Tibial nerve (tissue), 4 donors: ENCODE measurements at regions not wholly inside any gene's neighbourhood (a gene's known extent, or its start where the extent isn't known, plus 50 kb on each side); places are given as distances from the start of the nearest gene placed in this dataset.

Experiments used
- DNase-seq, 2 donors: peaks; one replicate each; pipeline ENCODE4 v3.0.0-alpha.2; 2019; ENCODE audit warnings: low spot score in 2 of 2
- H3K27ac ChIP-seq, 4 donors: fragments of 200-600 bp; sonication (generic) in 3 of 4; one replicate each; pipeline ENCODE4 v1.5.1; 2017 to 2019; ENCODE audit warnings: mild to moderate bottlenecking in 1 of 4
- H3K27me3 ChIP-seq, 2 donors: fragments of 200-600 bp; sonication (generic) in 1 of 2; one replicate each; pipeline versions ENCODE4 v1.5.1 to v1.6.0; 2017 to 2019
- H3K36me3 ChIP-seq, 3 donors: fragments of 200-600 bp; sonication (generic); one replicate each; pipeline ENCODE4 v1.5.1; 2018 to 2019
- H3K4me1 ChIP-seq, 4 donors: fragments of 200-600 bp; sonication (generic) in 3 of 4; one replicate each; pipeline ENCODE4 v1.5.1; 2017 to 2019
- H3K4me3 ChIP-seq, 4 donors: fragments of 200-600 bp; sonication (generic) in 3 of 4; one replicate each; pipeline ENCODE4 v1.5.1; 2017 to 2019; ENCODE audit warnings: mild to moderate bottlenecking in 1 of 4, moderate library complexity in 1 of 4
- H3K9me3 ChIP-seq, 4 donors: fragments of 200-600 bp; sonication (generic) in 3 of 4; one replicate each; pipeline ENCODE4 v1.5.1; 2017 to 2019
- CTCF ChIP-seq, 5 experiments: fragments of 200-600 bp in 3 of 5; fragments of 450-650 bp in 2 of 5; sonication (generic) in 3 of 5; IDR thresholded peaks; one replicate each; pipeline ENCODE4 v1.5.1; 2016 to 2019; ENCODE audit warnings: antibody characterized with exemption in 5 of 5, mild to moderate bottlenecking in 3 of 5, moderate library complexity in 2 of 5
- EP300 ChIP-seq, 2 donors: sonication (generic); formaldehyde crosslinking; IDR thresholded peaks; one replicate each; pipeline ENCODE4 v1.6.1; 2017; ENCODE audit warnings: antibody characterized with exemption in 2 of 2, mild to moderate bottlenecking in 1 of 2
- POLR2A ChIP-seq, 2 donors: fragments of 450-650 bp; IDR thresholded peaks; one replicate each; pipeline ENCODE4 v1.6.1; 2017; ENCODE audit warnings: antibody characterized with exemption in 2 of 2, mild to moderate bottlenecking in 2 of 2, moderate library complexity in 2 of 2
- WGBS, 2 donors: methylation state at CpG; one replicate each; pipeline ENCODE4 v1.1.5; 2018; 5-methylcytosine and 5-hydroxymethylcytosine counted together

GRCh38 chrX:45681891-45682290 lies 481.2 kb upstream of the DIPK2B start:
- H3K4me1 ChIP-seq: no peaks in the 10 kb centered on the region
- DNase-seq: no peak
- H3K4me3 ChIP-seq: no peak overlapping the region
- H3K36me3 ChIP-seq: no peaks in the 10 kb centered on the region
- WGBS, 2 donors: 90 to 100% methylated on average over 1 of the region's 1 CpG
- no peaks in the 10 kb centered on the region for H3K9me3 ChIP-seq
- no peaks in the 10 kb centered on the region for H3K27me3 ChIP-seq
- H3K27ac ChIP-seq: no peak overlapping the region
- no peak for TF ChIP-seq POLR2A (IDR thresholded peaks at IDR 0.05)
- no peak for TF ChIP-seq CTCF (IDR thresholded peaks at IDR 0.05)
- no peak for TF ChIP-seq EP300 (IDR thresholded peaks at IDR 0.05)

- H3K27ac ChIP-seq: no peak overlapping the region
- no peaks in the 10 kb centered on the region for H3K27me3 ChIP-seq
- no peaks in the 10 kb centered on the region for H3K9me3 ChIP-seq
- 63 to 70% methylated on average over 5 of the region's 5 CpGs for WGBS, 2 donors
- H3K36me3 ChIP-seq: no peaks in the 10 kb centered on the region
- no peak for TF ChIP-seq CTCF (IDR thresholded peaks at IDR 0.05)
- no peak for TF ChIP-seq EP300 (IDR thresholded peaks at IDR 0.05)
- TF ChIP-seq POLR2A (IDR thresholded peaks at IDR 0.05): no peak
- no peak overlapping the region for H3K4me3 ChIP-seq
- DNase-seq: no peak
- no peaks in the 10 kb centered on the region for H3K4me1 ChIP-seq
Observed at GRCh38 chrX:45669715-45670340, 469.2 kb upstream of the DIPK2B start.

- no peak for DNase-seq
- WGBS, 2 donors: 55 to 59% methylated on average over 6 of the region's 6 CpGs
- Histone ChIP-seq H3K27me3 (no peaks in the 10 kb centered on the region), H3K36me3 (no peaks in the 10 kb centered on the region), H3K9me3 (no peaks in the 10 kb centered on the region), H3K27ac (no peak overlapping the region), H3K4me3 (no peak overlapping the region), H3K4me1 (no peaks in the 10 kb centered on the region)
- TF ChIP-seq EP300 (IDR thresholded peaks at IDR 0.05) (no peak), CTCF (IDR thresholded peaks at IDR 0.05) (no peak), POLR2A (IDR thresholded peaks at IDR 0.05) (no peak)
Observed at GRCh38 chrX:45668686-45669443, 468.2 kb upstream of the DIPK2B start.

- no peaks in the 10 kb centered on the region for H3K9me3 ChIP-seq
- H3K27ac ChIP-seq: no peak overlapping the region
- H3K27me3 ChIP-seq: no peaks in the 10 kb centered on the region
- DNase-seq: no peak
- H3K4me1 ChIP-seq: no peaks in the 10 kb centered on the region
- WGBS, 2 donors: 80 to 100% methylated on average over 1 of the region's 1 CpG
- no peaks in the 10 kb centered on the region for H3K36me3 ChIP-seq
- no peak overlapping the region for H3K4me3 ChIP-seq
- TF ChIP-seq POLR2A (IDR thresholded peaks at IDR 0.05): no peak
- TF ChIP-seq EP300 (IDR thresholded peaks at IDR 0.05): no peak
- TF ChIP-seq CTCF (IDR thresholded peaks at IDR 0.05): no peak
Observed at GRCh38 chrX:45667666-45668065, 467.0 kb upstream of the DIPK2B start.

- no peak for DNase-seq
Observed at GRCh38 chrX:45664727-45665290, 464.1 kb upstream of the DIPK2B start.

More at GRCh38 chrX:45664727-45665290, 464.1 kb upstream of the DIPK2B start:
- Histone ChIP-seq H3K27me3 (no peaks in the 10 kb centered on the region), H3K9me3 (no peaks in the 10 kb centered on the region), H3K27ac (no peak overlapping the region), H3K4me1 (no peaks in the 10 kb centered on the region), H3K4me3 (no peak overlapping the region), H3K36me3 (no peaks in the 10 kb centered on the region)
- 80% methylated on average over 7 of the region's 19 CpGs; no CpG with 5 or more reads in 1 of the 2 donors for WGBS, 2 donors
- TF ChIP-seq EP300 (IDR thresholded peaks at IDR 0.05) (no peak), CTCF (IDR thresholded peaks at IDR 0.05) (no peak), POLR2A (IDR thresholded peaks at IDR 0.05) (no peak)
